IPS DF 4.7 (cell line): ENCODE measurements at regions not wholly inside any gene's neighbourhood (a gene's known extent, or its start where the extent isn't known, plus 50 kb on each side); places are given as distances from the start of the nearest gene placed in this dataset.
A peak's percentile ranks its signal among the peaks of the same experiment; 100 is the strongest.
"Not testable (repeated sequence)": the region's sequence is repeated elsewhere in the genome, so short reads cannot be mapped to it uniquely, and the experiment has no call there.

ENCODE experiments used
- DNase-seq: peaks from one replicate; pipeline ENCODE4 v3.0.0-alpha.2; 2013; ENCODE audit warnings: low spot score; ENCODE audit errors: extremely low read depth

- no peak for DNase-seq
Observed at GRCh38 chr9:118640836-118641560, 728.2 kb downstream of the BRINP1 start.

- peak; percentile 56 for DNase-seq
Observed at GRCh38 chr9:118643118-118643517, 726.1 kb downstream of the BRINP1 start.

- no peak for DNase-seq
Observed at GRCh38 chr9:118644066-118644465, 725.2 kb downstream of the BRINP1 start.

- no peak for DNase-seq
Observed at GRCh38 chr9:118647331-118647730, 721.9 kb downstream of the BRINP1 start.

- DNase-seq: no peak
Observed at GRCh38 chr9:118650417-118650816, 718.8 kb downstream of the BRINP1 start.

GRCh38 chr9:118651511-118651910 is 717.7 kb downstream of the BRINP1 start:
- DNase-seq: no peak

- DNase-seq: no peak
Observed at GRCh38 chr9:118652258-118652657, 717.0 kb downstream of the BRINP1 start.

GRCh38 chr9:118652912-118653311 is 716.3 kb downstream of the BRINP1 start:
- DNase-seq: no peak

- DNase-seq: no peak
Observed at GRCh38 chr9:118659011-118659410, 710.2 kb downstream of the BRINP1 start.

- DNase-seq: no peak
Observed at GRCh38 chr9:118665226-118665919, 703.9 kb downstream of the BRINP1 start.

- DNase-seq: no peak
Observed at GRCh38 chr9:118670011-118670953, 699.0 kb downstream of the BRINP1 start.

GRCh38 chr9:118674942-118675341 is 694.3 kb downstream of the BRINP1 start:
- no peak for DNase-seq

- not testable (repeated sequence) for DNase-seq
Observed at GRCh38 chr9:118677936-118678653, 691.1 kb downstream of the BRINP1 start.

GRCh38 chr9:118686959-118687358 is 682.3 kb downstream of the BRINP1 start:
- no peak for DNase-seq

GRCh38 chr9:118689280-118689679 is 680.0 kb downstream of the BRINP1 start:
- DNase-seq: no peak

- no peak for DNase-seq
Observed at GRCh38 chr9:118692613-118693012, 676.6 kb downstream of the BRINP1 start.

GRCh38 chr9:118693645-118694044 is 675.6 kb downstream of the BRINP1 start:
- no peak for DNase-seq

GRCh38 chr9:118695249-118695648 is 674.0 kb downstream of the BRINP1 start:
- DNase-seq: not testable (repeated sequence)

GRCh38 chr9:118701985-118702384 is 667.2 kb downstream of the BRINP1 start:
- DNase-seq: no peak

- DNase-seq: no peak
Observed at GRCh38 chr9:118711843-118712242, 657.4 kb downstream of the BRINP1 start.

GRCh38 chr9:118721276-118721675 is 648.0 kb downstream of the BRINP1 start:
- no peak for DNase-seq
